ENCODE measurements at regions not wholly inside any gene's neighbourhood (a gene's known extent, or its start where the extent isn't known, plus 50 kb on each side); places are given as distances from the start of the nearest gene placed in this dataset.
A peak's percentile ranks its signal among the peaks of the same experiment; 100 is the strongest.

DNA sequence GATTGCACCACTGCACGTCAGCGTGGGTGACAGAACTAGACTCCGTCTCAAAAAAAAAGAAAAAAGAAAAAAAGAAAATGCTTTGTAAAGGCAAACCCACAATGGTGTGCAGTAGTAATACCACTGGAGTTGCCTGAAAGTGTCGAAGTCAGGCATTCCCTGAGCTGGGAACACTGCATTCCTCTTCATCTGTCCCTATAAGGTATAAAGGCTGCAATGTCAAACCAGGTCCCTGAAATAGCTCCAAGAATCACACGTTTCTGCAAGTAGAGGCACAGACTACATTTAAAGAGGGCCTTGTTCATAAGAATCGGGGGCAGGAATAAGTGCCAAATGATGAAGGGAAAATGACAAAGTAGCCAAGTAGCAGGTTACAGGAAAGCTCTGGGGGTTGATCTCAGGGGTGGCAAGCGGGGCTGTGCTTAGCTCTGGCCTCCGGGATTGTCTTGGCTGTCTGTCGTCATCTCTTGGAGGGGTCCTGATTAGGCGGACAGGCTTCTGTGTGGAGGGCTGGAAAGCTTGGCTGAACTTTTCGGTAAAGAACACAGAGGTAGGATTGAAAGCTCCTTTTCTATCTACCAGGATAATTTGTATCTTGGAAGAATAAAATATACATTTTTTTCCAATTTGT, 109.1 kb downstream of the PFKFB3 start:
- H3K4me1 ChIP-seq (replicated peaks), result no peaks in the 10 kb centered on the region
- H3K4me3 ChIP-seq, result no peak overlapping the region
- no peaks in the 10 kb centered on the region for H3K27me3 ChIP-seq (replicated peaks; ENCODE audit: insufficient read depth)
- no peaks in the 10 kb centered on the region for H3K36me3 ChIP-seq
- H3K27ac ChIP-seq, result peak overlapping the region in 1 of 2 donors; percentile 34
- WGBS, result 42% methylated on average over 11 of the region's 11 CpGs
- intact Hi-C loops (cut with DNase I), result no loop called here
- DNase-seq (ENCODE audit: low spot score), result peak; percentile 46
- TF ChIP-seq POLR2A (IDR thresholded peaks at IDR 0.05) (no peak), POLR2AphosphoS5 (IDR thresholded peaks at IDR 0.05) (peak; percentile 53)
- no peaks in the 10 kb centered on the region for H3K9me3 ChIP-seq

GRCh38 chr10:6312636-6313035, 109.9 kb downstream of the PFKFB3 start:
- WGBS, result 58% methylated on average over 6 of the region's 6 CpGs
- intact Hi-C loops (cut with DNase I), result no loop called here
- no peak overlapping the region for H3K4me3 ChIP-seq
- no peak for TF ChIP-seq POLR2AphosphoS5 (IDR thresholded peaks at IDR 0.05)
- TF ChIP-seq CTCF (IDR thresholded peaks at IDR 0.05), result no peak
- TF ChIP-seq POLR2A (IDR thresholded peaks at IDR 0.05), result no peak
- H3K4me1 ChIP-seq (replicated peaks), result no peaks in the 10 kb centered on the region
- no peaks in the 10 kb centered on the region for H3K9me3 ChIP-seq
- no peak for DNase-seq (ENCODE audit: low spot score)
- no peaks in the 10 kb centered on the region for H3K27me3 ChIP-seq (replicated peaks; ENCODE audit: insufficient read depth)
- no peaks in the 10 kb centered on the region for H3K36me3 ChIP-seq
- no peak overlapping the region for H3K27ac ChIP-seq

DNA sequence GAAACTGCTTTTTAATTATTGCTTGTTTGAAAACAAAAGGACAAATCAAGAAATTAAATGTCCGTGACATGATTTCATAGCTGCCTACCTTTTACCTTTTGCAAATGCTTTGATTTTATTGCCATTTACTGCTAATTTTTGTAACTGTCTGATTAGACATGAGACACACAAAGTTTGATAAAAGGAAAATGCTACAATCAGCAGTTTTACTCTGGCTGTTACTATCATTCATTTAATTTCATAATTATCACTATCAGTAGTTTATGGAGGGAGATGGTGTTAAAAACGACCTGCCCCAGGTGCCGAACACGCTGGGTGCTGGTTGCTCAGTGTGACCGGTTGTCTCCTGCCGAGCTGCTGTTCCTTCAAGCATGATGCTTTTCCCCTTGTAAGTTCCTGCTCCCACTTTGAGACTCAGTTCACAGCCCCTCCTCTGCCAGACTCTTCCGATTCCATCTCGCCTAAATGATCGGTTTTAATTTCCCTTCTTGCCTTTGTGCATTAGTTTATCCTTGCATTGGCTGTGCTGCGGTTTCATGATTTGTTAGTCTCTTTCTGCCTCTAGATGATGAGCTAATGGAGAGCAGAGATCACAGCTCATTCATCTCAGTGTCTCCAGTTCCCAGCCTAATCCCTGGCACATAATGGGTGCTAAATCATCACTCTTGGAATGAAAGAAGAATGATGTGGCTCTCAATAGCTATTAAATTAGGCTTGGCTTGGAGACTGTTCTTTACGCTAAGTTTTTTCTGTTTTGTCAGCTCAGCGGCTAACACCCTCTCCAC, 110.6 kb downstream of the PFKFB3 start:
- H3K27ac ChIP-seq, result no peak overlapping the region
- no peaks in the 10 kb centered on the region for H3K36me3 ChIP-seq
- intact Hi-C loops (cut with DNase I), result no loop called here
- no peak for DNase-seq (ENCODE audit: low spot score)
- no peaks in the 10 kb centered on the region for H3K4me1 ChIP-seq (replicated peaks)
- H3K9me3 ChIP-seq, result no peaks in the 10 kb centered on the region
- TF ChIP-seq CTCF (IDR thresholded peaks at IDR 0.05), result no peak
- no peak for TF ChIP-seq POLR2A (IDR thresholded peaks at IDR 0.05)
- WGBS, result 84% methylated on average over 12 of the region's 12 CpGs
- no peaks in the 10 kb centered on the region for H3K27me3 ChIP-seq (replicated peaks; ENCODE audit: insufficient read depth)
- H3K4me3 ChIP-seq, result no peak overlapping the region

GRCh38 chr10:6314620-6315205, 112.0 kb downstream of the PFKFB3 start:
- no peaks in the 10 kb centered on the region for H3K27me3 ChIP-seq (replicated peaks; ENCODE audit: insufficient read depth)
- H3K27ac ChIP-seq, result no peak overlapping the region
- no peak overlapping the region for H3K4me3 ChIP-seq
- intact Hi-C loops (cut with DNase I), result no loop called here
- no peaks in the 10 kb centered on the region for H3K36me3 ChIP-seq
- no peak for DNase-seq (ENCODE audit: low spot score)
- WGBS, result 83% methylated on average over 9 of the region's 9 CpGs
- TF ChIP-seq CTCF (IDR thresholded peaks at IDR 0.05), result no peak
- no peak for TF ChIP-seq POLR2A (IDR thresholded peaks at IDR 0.05)
- no peak for TF ChIP-seq POLR2AphosphoS5 (IDR thresholded peaks at IDR 0.05)
- H3K9me3 ChIP-seq, result no peaks in the 10 kb centered on the region
- no peaks in the 10 kb centered on the region for H3K4me1 ChIP-seq (replicated peaks)

DNA sequence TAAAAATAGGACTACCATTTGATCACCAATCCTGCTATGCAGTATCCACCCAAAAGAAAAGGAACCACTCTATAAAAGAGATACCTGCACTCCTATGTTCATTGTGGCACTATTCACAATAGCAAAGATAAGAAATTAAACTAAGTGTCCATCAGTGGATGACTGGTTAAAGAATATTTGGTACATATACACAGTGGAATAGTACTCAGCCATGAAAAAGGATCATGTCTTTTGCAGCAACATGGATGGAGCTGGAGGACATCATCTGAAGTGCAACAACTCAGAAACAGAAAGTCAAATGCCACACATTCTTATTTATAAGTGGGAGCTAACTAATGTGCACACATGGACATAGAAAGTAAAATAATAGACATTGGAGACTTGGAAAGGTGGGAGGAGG, 116.4 kb downstream of the PFKFB3 start:
- no peaks in the 10 kb centered on the region for H3K4me1 ChIP-seq (replicated peaks)
- H3K27ac ChIP-seq, result no peak overlapping the region
- DNase-seq (ENCODE audit: low spot score), result no peak
- intact Hi-C loops (cut with DNase I), result no loop called here
- no peak overlapping the region for H3K4me3 ChIP-seq
- TF ChIP-seq CTCF (IDR thresholded peaks at IDR 0.05) (no peak), POLR2AphosphoS5 (IDR thresholded peaks at IDR 0.05) (no peak), POLR2A (IDR thresholded peaks at IDR 0.05) (no peak)
- no peaks in the 10 kb centered on the region for H3K9me3 ChIP-seq
- H3K36me3 ChIP-seq, result no peaks in the 10 kb centered on the region
- no peaks in the 10 kb centered on the region for H3K27me3 ChIP-seq (replicated peaks; ENCODE audit: insufficient read depth)

Measured in prostate gland (tissue), 2 donors.